K562 (cell line): ENCODE measurements at regions not wholly inside any gene's neighbourhood (a gene's known extent, or its start where the extent isn't known, plus 50 kb on each side); places are given as distances from the start of the nearest gene placed in this dataset.
A peak's percentile ranks its signal among the peaks of the same experiment; 100 is the strongest.

Source experiments
- ATAC-seq: fragments of 200-7000 bp; cut with Tn5 transposase; 3 replicates; pipeline ENCODE4 v1.9.1; 2020; ENCODE audit warnings: moderate library complexity
- BruUV-seq: library from RNA; stranded (reverse); fragments of 400-500 nt; replicated peaks from 2 replicates; lab custom pipeline; 2021; lab: Mats Ljungman, UMichigan
- CTCF ChIA-PET: fragments of 300-600 bp; formaldehyde crosslinking; extraction: SDS; loops from one replicate; lab custom pipeline; 2021; ENCODE audit warnings: low intra/inter-chr PET ratio; lab: Yijun Ruan, JAX
- POLR2A ChIA-PET: fragments of 300-600, 350-650 bp; sonication (Branson Sonifier 250); formaldehyde crosslinking; extraction: SDS; loops from one replicate; lab custom pipeline; 2021; ENCODE audit warnings: antibody characterized with exemption, inconsistent platforms; lab: Yijun Ruan, JAX
- DNase-seq, 4 experiments: peaks; one replicate each; pipeline versions ENCODE4 v3.0.0 to v3.0.0-alpha.2; 2011 to 2018; ENCODE audit warnings: low spot score in 3 of 4, mixed read lengths in 3 of 4; ENCODE audit errors: extremely low read depth in 1 of 4
- FAIRE-seq: peaks from 2 replicates; lab custom pipeline; 2011; peaks lifted over from hg19 to GRCh38; lab: Jason Lieb, UNC
- H2AFZ ChIP-seq: 2 replicates; pipeline ENCODE4 v1.6.0; 2011; ENCODE audit warnings: low read depth, low read length, control low read depth, inconsistent platforms
- H3K27ac ChIP-seq: fragments of 200-600 bp; 3 replicates; pipeline ENCODE4 v1.8.0; 2011; ENCODE audit warnings: low read depth, mild to moderate bottlenecking, control low read depth, inconsistent platforms, low read length, moderate library complexity, mixed read lengths; ENCODE audit errors: extremely low read depth
- H3K27me3 ChIP-seq, 2 experiments: fragments of 300-600 bp in 1 of 2; 2 replicates in 1 of 2; 3 replicates in 1 of 2; pipeline versions ENCODE4 v1.6.0 to v1.8.0; 2011; ENCODE audit warnings: inconsistent platforms in 2 of 2, low read length in 2 of 2, mild to moderate bottlenecking in 1 of 2, mixed read lengths in 1 of 2, moderate library complexity in 1 of 2; ENCODE audit not compliant: control insufficient read depth in 2 of 2, insufficient read depth in 2 of 2
- H3K36me3 ChIP-seq: fragments of 300-600 bp; 3 replicates; pipeline ENCODE4 v1.8.0; 2011; ENCODE audit warnings: mild to moderate bottlenecking, low read length, inconsistent platforms; ENCODE audit not compliant: control insufficient read depth, insufficient read depth
- H3K4me1 ChIP-seq, 2 experiments: fragments of 200-600 bp in 1 of 2; replicated peaks in 1 of 2; 2 replicates in 1 of 2; 3 replicates in 1 of 2; pipeline versions ENCODE4 v1.5.1 to v1.8.0; 2011; ENCODE audit warnings: inconsistent platforms in 2 of 2, low read length in 2 of 2, mild to moderate bottlenecking in 1 of 2, mixed read lengths in 1 of 2, moderate library complexity in 1 of 2; ENCODE audit not compliant: control insufficient read depth in 2 of 2, insufficient read depth in 2 of 2
- H3K4me2 ChIP-seq: 2 replicates; pipeline ENCODE4 v1.6.1; 2011; ENCODE audit warnings: low read length, control low read depth, inconsistent platforms, mixed read lengths; ENCODE audit not compliant: insufficient read depth
- H3K4me3 ChIP-seq: fragments of 200-600 bp; sonication (generic), shearing (Covaris generic); 2 replicates; pipeline ENCODE4 v1.5.1; 2016; ENCODE audit warnings: control low read depth, inconsistent platforms
- H3K79me2 ChIP-seq: fragments of 200-600 bp; 3 replicates; pipeline ENCODE4 v1.8.0; 2011; ENCODE audit warnings: low read length, inconsistent platforms; ENCODE audit not compliant: control insufficient read depth, insufficient read depth
- H3K9ac ChIP-seq, 2 experiments: 2 replicates each; pipeline versions ENCODE4 v1.6.0 to v1.6.1; 2011; ENCODE audit warnings: low read depth in 2 of 2, low read length in 2 of 2, control low read depth in 1 of 2, inconsistent platforms in 1 of 2, mild to moderate bottlenecking in 1 of 2, mixed read lengths in 1 of 2; ENCODE audit not compliant: insufficient read depth in 1 of 2
- H3K9me1 ChIP-seq: one replicate; pipeline ENCODE4 v1.6.0; 2011; ENCODE audit warnings: inconsistent platforms, mild to moderate bottlenecking, low read length, moderate library complexity; ENCODE audit not compliant: control insufficient read depth, insufficient read depth
- H3K9me3 ChIP-seq: replicated peaks from 2 replicates; pipeline ENCODE4 v1.5.1; 2011; ENCODE audit warnings: low read depth, low read length, inconsistent platforms; ENCODE audit not compliant: control insufficient read depth, insufficient read depth
- H4K20me1 ChIP-seq: replicated peaks from 2 replicates; pipeline ENCODE4 v1.6.1; 2011; ENCODE audit warnings: low read length, inconsistent platforms, mixed read lengths; ENCODE audit not compliant: control insufficient read depth, insufficient read depth
- ZSCAN32 ChIP-seq: fragments of 450-650 bp; formaldehyde crosslinking; IDR thresholded peaks from 2 replicates; pipeline ENCODE4 v1.4.0; 2020; ENCODE audit warnings: mild to moderate bottlenecking, moderate library complexity
- WGBS: fragments of 100-300 bp; shearing (Covaris generic); methylation state at CpG from one replicate; pipeline ENCODE4 v1.1.6; 2016; ENCODE audit warnings: low coverage, mixed read lengths; ENCODE audit not compliant: insufficient coverage; ENCODE audit errors: missing lambda C conversion rate; 5-methylcytosine and 5-hydroxymethylcytosine counted together
- in situ Hi-C: fragments of 300-500 bp; cut with MboI; formaldehyde crosslinking; loops from 4 replicates; pipeline ENCODE4 v1.15.0; 2018; ENCODE audit warnings: inconsistent platforms, mixed read lengths
- intact Hi-C: fragments of 100-400 bp; cut with micrococcal nuclease; formaldehyde crosslinking; loops from 2 replicates; pipeline ENCODE4 v1.14.2; 2022
- TF ChIP-seq, protein P1 (sequence below): sonication (generic); formaldehyde crosslinking; IDR thresholded peaks from 2 replicates; pipeline ENCODE4 v1.8.0; 2022; ENCODE audit warnings: missing genetic modification reagents, mild to moderate bottlenecking, borderline replicate concordance
- TF ChIP-seq, protein P2 (sequence below): fragments of 450-650 bp; IDR thresholded peaks from 2 replicates; pipeline ENCODE4 v1.6.1; 2016; ENCODE audit warnings: mild to moderate bottlenecking
- TF ChIP-seq, protein P3 (sequence below): fragments of 450-650 bp; IDR thresholded peaks from 2 replicates; pipeline ENCODE4 v1.6.1; 2018; ENCODE audit not compliant: partially characterized antibody

DNA sequence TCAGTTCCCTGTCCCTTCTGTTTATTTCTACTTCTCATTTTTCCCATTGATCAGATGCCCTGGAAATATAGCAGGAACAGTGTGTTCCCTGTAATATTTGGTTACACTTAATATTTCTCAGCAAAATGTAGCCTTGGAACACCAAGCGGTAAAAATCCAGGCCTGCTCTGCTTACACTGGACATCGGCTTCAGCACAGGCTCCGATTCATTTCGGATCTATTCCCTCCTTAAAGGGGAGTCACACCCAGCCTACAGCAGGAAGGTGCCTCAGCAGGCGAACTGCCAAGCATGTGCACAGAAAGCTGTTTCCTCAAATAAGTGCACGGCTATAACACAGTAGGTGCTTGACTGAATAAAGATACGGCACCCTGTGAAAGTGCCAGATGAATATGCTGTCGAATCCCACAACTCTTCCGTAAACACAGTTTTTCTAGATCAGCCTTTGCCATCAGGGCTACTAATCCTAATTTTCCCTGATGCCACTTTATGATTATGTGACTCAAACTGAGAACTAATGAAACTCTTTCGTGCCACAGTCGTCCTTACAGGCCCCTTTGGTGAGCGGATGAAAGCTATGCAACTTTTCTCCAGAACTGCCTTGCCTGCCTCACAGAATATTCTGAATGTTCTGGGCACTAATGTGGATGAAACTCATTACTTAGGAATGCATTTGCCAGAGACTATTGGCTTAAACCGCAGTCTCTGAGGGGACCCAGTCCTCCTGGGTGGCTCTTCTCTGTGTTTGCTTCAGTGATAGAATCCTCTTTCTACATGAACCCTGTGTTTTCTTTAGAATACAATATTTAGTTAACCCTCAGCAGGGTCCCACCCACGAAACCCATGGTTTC lies 275.5 kb upstream of the RUNX1 start (continued):
- TF ChIP-seq, protein P1, sequence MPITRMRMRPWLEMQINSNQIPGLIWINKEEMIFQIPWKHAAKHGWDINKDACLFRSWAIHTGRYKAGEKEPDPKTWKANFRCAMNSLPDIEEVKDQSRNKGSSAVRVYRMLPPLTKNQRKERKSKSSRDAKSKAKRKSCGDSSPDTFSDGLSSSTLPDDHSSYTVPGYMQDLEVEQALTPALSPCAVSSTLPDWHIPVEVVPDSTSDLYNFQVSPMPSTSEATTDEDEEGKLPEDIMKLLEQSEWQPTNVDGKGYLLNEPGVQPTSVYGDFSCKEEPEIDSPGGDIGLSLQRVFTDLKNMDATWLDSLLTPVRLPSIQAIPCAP (CRISPR knock-in tag), result no peak
- no peak for TF ChIP-seq ZSCAN32 (CRISPR knock-in tag)

DNA sequence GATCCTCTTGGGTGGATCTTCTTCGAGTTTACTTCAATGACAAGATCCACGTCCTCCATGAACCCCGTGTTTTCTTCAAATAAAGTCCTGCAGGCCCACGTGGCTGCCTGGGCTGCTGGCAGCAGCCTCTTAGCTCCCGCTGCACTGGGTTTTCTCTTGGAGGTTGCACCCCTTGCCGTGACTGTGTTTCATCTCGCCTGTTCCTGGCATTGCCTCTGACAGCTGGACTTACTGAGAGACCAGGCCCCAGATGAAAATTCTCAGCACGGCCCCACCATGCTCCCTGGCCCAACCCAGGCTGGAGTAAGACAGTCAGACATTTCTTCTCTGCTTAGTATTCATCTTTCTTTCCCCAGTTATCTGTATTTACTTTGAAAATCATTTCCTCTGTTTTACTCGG lies 274.8 kb upstream of the RUNX1 start:
- WGBS, result 44% methylated on average over 9 of the region's 9 CpGs
- DNase-seq (no peak), FAIRE-seq (no peak)
- no peaks in the 10 kb centered on the region for H3K36me3 ChIP-seq
- H2AFZ ChIP-seq, result no peak overlapping the region
- H4K20me1 ChIP-seq, result no peaks in the 10 kb centered on the region
- no TSS peak for BruUV-seq
- H3K79me2 ChIP-seq, result no peaks in the 10 kb centered on the region
- peaks cover 0 to 12% of the 10 kb centered on the region in 2 experiments; a peak in 2 of 5 replicates for H3K4me1 ChIP-seq
- H3K9ac ChIP-seq, result no peak overlapping the region
- POLR2A ChIA-PET, result no interaction called here
- H3K27me3 ChIP-seq, result 0 out of 5 replicates have a peak, but pooled peaks cover 0 to 7% of the 10 kb centered on the region in 2 experiments
- intact Hi-C loops, result no loop called here
- TF ChIP-seq, protein P2, sequence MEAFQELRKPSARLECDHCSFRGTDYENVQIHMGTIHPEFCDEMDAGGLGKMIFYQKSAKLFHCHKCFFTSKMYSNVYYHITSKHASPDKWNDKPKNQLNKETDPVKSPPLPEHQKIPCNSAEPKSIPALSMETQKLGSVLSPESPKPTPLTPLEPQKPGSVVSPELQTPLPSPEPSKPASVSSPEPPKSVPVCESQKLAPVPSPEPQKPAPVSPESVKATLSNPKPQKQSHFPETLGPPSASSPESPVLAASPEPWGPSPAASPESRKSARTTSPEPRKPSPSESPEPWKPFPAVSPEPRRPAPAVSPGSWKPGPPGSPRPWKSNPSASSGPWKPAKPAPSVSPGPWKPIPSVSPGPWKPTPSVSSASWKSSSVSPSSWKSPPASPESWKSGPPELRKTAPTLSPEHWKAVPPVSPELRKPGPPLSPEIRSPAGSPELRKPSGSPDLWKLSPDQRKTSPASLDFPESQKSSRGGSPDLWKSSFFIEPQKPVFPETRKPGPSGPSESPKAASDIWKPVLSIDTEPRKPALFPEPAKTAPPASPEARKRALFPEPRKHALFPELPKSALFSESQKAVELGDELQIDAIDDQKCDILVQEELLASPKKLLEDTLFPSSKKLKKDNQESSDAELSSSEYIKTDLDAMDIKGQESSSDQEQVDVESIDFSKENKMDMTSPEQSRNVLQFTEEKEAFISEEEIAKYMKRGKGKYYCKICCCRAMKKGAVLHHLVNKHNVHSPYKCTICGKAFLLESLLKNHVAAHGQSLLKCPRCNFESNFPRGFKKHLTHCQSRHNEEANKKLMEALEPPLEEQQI, result no peak
- TF ChIP-seq, protein P3, sequence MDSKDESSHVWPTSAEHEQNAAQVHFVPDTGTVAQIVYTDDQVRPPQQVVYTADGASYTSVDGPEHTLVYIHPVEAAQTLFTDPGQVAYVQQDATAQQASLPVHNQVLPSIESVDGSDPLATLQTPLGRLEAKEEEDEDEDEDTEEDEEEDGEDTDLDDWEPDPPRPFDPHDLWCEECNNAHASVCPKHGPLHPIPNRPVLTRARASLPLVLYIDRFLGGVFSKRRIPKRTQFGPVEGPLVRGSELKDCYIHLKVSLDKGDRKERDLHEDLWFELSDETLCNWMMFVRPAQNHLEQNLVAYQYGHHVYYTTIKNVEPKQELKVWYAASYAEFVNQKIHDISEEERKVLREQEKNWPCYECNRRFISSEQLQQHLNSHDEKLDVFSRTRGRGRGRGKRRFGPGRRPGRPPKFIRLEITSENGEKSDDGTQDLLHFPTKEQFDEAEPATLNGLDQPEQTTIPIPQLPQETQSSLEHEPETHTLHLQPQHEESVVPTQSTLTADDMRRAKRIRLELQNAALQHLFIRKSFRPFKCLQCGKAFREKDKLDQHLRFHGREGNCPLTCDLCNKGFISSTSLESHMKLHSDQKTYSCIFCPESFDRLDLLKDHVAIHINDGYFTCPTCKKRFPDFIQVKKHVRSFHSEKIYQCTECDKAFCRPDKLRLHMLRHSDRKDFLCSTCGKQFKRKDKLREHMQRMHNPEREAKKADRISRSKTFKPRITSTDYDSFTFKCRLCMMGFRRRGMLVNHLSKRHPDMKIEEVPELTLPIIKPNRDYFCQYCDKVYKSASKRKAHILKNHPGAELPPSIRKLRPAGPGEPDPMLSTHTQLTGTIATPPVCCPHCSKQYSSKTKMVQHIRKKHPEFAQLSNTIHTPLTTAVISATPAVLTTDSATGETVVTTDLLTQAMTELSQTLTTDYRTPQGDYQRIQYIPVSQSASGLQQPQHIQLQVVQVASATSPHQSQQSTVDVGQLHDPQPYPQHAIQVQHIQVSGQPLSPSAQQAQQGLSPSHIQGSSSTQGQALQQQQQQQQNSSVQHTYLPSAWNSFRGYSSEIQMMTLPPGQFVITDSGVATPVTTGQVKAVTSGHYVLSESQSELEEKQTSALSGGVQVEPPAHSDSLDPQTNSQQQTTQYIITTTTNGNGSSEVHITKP, result peak; percentile 54
- TF ChIP-seq, all 486 proteins: peak for 1
- H3K4me2 ChIP-seq, result no peak overlapping the region
- H3K27ac ChIP-seq, result no peak overlapping the region
- in situ Hi-C loops, result no loop called here
- CTCF ChIA-PET, result no interaction called here
- no peak overlapping the region for H3K4me3 ChIP-seq
- H3K9me3 ChIP-seq, result no peaks in the 10 kb centered on the region
- no peaks in the 10 kb centered on the region for H3K9me1 ChIP-seq
- no peak for ATAC-seq
